Upper lobe of left lung (tissue), 6 donors: ENCODE measurements at regions not wholly inside any gene's neighbourhood (a gene's known extent, or its start where the extent isn't known, plus 50 kb on each side); places are given as distances from the start of the nearest gene placed in this dataset.

Source experiments
- ATAC-seq, 2 donors: fragments of 200-7000 bp; cut with Tn5 transposase; one replicate each; pipeline ENCODE4 v1.9.1; 2022; ENCODE audit warnings: mild to moderate bottlenecking in 2 of 2, moderate library complexity in 2 of 2; ENCODE audit not compliant: low FRiP score in 2 of 2
- DNase-seq, 2 donors: peaks; one replicate each; pipeline ENCODE4 v3.0.0-alpha.2; 2019 to 2020
- H3K27ac ChIP-seq, 4 donors: fragments of 200-600 bp; sonication (generic); one replicate each; pipeline ENCODE4 v1.5.1; 2016 to 2019
- H3K27me3 ChIP-seq, 4 donors: fragments of 200-600 bp; sonication (generic); one replicate each; pipeline ENCODE4 v1.5.1; 2017 to 2019
- H3K36me3 ChIP-seq, 4 donors: fragments of 200-600 bp; sonication (generic); one replicate each; pipeline ENCODE4 v1.5.1; 2016 to 2019
- H3K4me1 ChIP-seq, 4 donors: fragments of 200-600 bp; sonication (generic); one replicate each; pipeline ENCODE4 v1.5.1; 2018 to 2019
- H3K4me3 ChIP-seq, 4 donors: fragments of 200-600 bp; sonication (generic); one replicate each; pipeline ENCODE4 v1.5.1; 2017 to 2019; ENCODE audit warnings: mild to moderate bottlenecking in 2 of 4, moderate library complexity in 1 of 4
- H3K9me3 ChIP-seq, 4 donors: fragments of 200-600 bp; sonication (generic); one replicate each; pipeline ENCODE4 v1.5.1; 2018 to 2019
- EP300 ChIP-seq, 4 donors: sonication (generic); formaldehyde crosslinking; IDR thresholded peaks; one replicate each; pipeline ENCODE4 v1.5.1; 2017; ENCODE audit warnings: antibody characterized with exemption in 4 of 4, control low read depth in 2 of 4
- POLR2A ChIP-seq, 4 donors: fragments of 450-650 bp; IDR thresholded peaks; one replicate each; pipeline ENCODE4 v1.5.1; 2016 to 2017; ENCODE audit warnings: antibody characterized with exemption in 4 of 4, mild to moderate bottlenecking in 2 of 4
- POLR2AphosphoS5 ChIP-seq, 2 donors: sonication (generic); formaldehyde crosslinking; IDR thresholded peaks; one replicate each; pipeline ENCODE4 v1.5.1; 2017; ENCODE audit warnings: antibody characterized with exemption in 2 of 2
- WGBS, 2 donors: methylation state at CpG; one replicate each; pipeline ENCODE4 v1.1.5; 2017 to 2018; 5-methylcytosine and 5-hydroxymethylcytosine counted together
- TF ChIP-seq, protein P1 (sequence below), 6 experiments: fragments of 450-650 bp in 4 of 6; fragments of 200-600 bp in 2 of 6; sonication (generic) in 2 of 6; IDR thresholded peaks; one replicate each; pipeline ENCODE4 v1.5.1; 2016 to 2019; ENCODE audit warnings: antibody characterized with exemption in 6 of 6
- donor health status: DM: no; HTN: no; CAD: no; lungs with moderate emphysema.
- donor health status: DM: no; HTN: yes; CAD: no; lungs with severe emphysema.

- DNase-seq: peak in 1 of 2 donors; percentile 12
- H3K27me3 ChIP-seq: no peaks in the 10 kb centered on the region
- ATAC-seq: peak in 1 of 2 donors; percentile 17
- no peaks in the 10 kb centered on the region for H3K36me3 ChIP-seq
- no peaks in the 10 kb centered on the region for H3K4me1 ChIP-seq
- H3K9me3 ChIP-seq: no peaks in the 10 kb centered on the region
- no peak overlapping the region for H3K27ac ChIP-seq
- TF ChIP-seq POLR2A (IDR thresholded peaks at IDR 0.05): no peak
- no peak for TF ChIP-seq EP300 (IDR thresholded peaks at IDR 0.05)
- no peak for TF ChIP-seq POLR2AphosphoS5 (IDR thresholded peaks at IDR 0.05)
- TF ChIP-seq, protein P1, sequence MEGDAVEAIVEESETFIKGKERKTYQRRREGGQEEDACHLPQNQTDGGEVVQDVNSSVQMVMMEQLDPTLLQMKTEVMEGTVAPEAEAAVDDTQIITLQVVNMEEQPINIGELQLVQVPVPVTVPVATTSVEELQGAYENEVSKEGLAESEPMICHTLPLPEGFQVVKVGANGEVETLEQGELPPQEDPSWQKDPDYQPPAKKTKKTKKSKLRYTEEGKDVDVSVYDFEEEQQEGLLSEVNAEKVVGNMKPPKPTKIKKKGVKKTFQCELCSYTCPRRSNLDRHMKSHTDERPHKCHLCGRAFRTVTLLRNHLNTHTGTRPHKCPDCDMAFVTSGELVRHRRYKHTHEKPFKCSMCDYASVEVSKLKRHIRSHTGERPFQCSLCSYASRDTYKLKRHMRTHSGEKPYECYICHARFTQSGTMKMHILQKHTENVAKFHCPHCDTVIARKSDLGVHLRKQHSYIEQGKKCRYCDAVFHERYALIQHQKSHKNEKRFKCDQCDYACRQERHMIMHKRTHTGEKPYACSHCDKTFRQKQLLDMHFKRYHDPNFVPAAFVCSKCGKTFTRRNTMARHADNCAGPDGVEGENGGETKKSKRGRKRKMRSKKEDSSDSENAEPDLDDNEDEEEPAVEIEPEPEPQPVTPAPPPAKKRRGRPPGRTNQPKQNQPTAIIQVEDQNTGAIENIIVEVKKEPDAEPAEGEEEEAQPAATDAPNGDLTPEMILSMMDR (IDR thresholded peaks at IDR 0.05): no peak
- 68 to 75% methylated on average over 6 to 8 of the region's 8 CpGs for WGBS, 2 donors
- no peak overlapping the region for H3K4me3 ChIP-seq
Measured at GRCh38 chr2:129744649-129745048, 234.8 kb upstream of the RAB6C start.

- ATAC-seq (no peak), DNase-seq (peak in 1 of 2 donors; percentile 16)
- Histone ChIP-seq H3K4me1 (no peaks in the 10 kb centered on the region), H3K36me3 (no peaks in the 10 kb centered on the region), H3K4me3 (no peak overlapping the region), H3K27me3 (no peaks in the 10 kb centered on the region), H3K27ac (no peak overlapping the region), H3K9me3 (no peaks in the 10 kb centered on the region)
- TF ChIP-seq POLR2AphosphoS5 (IDR thresholded peaks at IDR 0.05): no peak
- TF ChIP-seq POLR2A (IDR thresholded peaks at IDR 0.05): no peak
- TF ChIP-seq, protein P1 (IDR thresholded peaks at IDR 0.05): no peak
- TF ChIP-seq EP300 (IDR thresholded peaks at IDR 0.05): no peak
- WGBS, 2 donors: 86 to 91% methylated on average over 6 of the region's 6 CpGs
Measured at GRCh38 chr2:129747500-129748125, 231.9 kb upstream of the RAB6C start.

GRCh38 chr2:129748250-129748649, 231.2 kb upstream of the RAB6C start:
- ATAC-seq (no peak), DNase-seq (peak in 1 of 2 donors; percentile 20)
- H3K4me3 ChIP-seq: no peak overlapping the region
- H3K4me1 ChIP-seq: no peaks in the 10 kb centered on the region
- H3K9me3 ChIP-seq: no peaks in the 10 kb centered on the region
- H3K27ac ChIP-seq: no peak overlapping the region
- WGBS, 2 donors: 65 to 83% methylated on average over 1 to 5 of the region's 5 CpGs
- TF ChIP-seq POLR2AphosphoS5 (IDR thresholded peaks at IDR 0.05) (no peak), EP300 (IDR thresholded peaks at IDR 0.05) (no peak), POLR2A (IDR thresholded peaks at IDR 0.05) (no peak)
- TF ChIP-seq, protein P1 (IDR thresholded peaks at IDR 0.05): no peak
- no peaks in the 10 kb centered on the region for H3K27me3 ChIP-seq
- H3K36me3 ChIP-seq: no peaks in the 10 kb centered on the region

GRCh38 chr2:129748653-129749052, 230.8 kb upstream of the RAB6C start:
- WGBS, 2 donors: 34 to 37% methylated on average over 6 of the region's 6 CpGs
- DNase-seq (peak in 1 of 2 donors; percentile 15), ATAC-seq (no peak)
- no peak overlapping the region for H3K4me3 ChIP-seq
- no peaks in the 10 kb centered on the region for H3K4me1 ChIP-seq
- H3K27me3 ChIP-seq: no peaks in the 10 kb centered on the region
- H3K27ac ChIP-seq: no peak overlapping the region
- H3K9me3 ChIP-seq: no peaks in the 10 kb centered on the region
- H3K36me3 ChIP-seq: no peaks in the 10 kb centered on the region
- TF ChIP-seq, protein P1 (IDR thresholded peaks at IDR 0.05): peak in 1 of 6 experiments; percentile 18
- TF ChIP-seq EP300 (IDR thresholded peaks at IDR 0.05): no peak
- no peak for TF ChIP-seq POLR2A (IDR thresholded peaks at IDR 0.05)
- TF ChIP-seq POLR2AphosphoS5 (IDR thresholded peaks at IDR 0.05): no peak

DNA sequence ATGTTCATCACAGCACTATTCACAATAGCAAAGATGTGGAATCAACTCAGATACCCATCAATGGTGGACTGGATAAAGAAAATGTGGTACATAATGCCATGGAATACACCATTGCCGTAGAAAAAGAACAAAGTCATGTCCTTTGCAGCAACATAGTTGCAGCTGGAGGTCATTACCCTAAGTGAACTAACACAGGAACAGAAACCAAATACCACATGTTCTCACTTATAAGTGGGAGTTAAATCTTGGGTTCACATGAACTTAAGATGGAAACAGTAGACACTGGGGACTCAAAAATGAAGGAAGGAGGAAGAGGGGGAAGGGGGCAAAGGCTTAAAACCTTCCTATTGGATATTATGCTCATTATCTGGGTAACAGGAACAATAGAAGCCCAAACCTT, 228.1 kb upstream of the RAB6C start:
- DNase-seq (no peak), ATAC-seq (no peak)
- H3K27me3 ChIP-seq: no peaks in the 10 kb centered on the region
- no peaks in the 10 kb centered on the region for H3K9me3 ChIP-seq
- TF ChIP-seq, protein P1 (IDR thresholded peaks at IDR 0.05): no peak
- no peak for TF ChIP-seq POLR2A (IDR thresholded peaks at IDR 0.05)
- no peak for TF ChIP-seq EP300 (IDR thresholded peaks at IDR 0.05)
- no peak for TF ChIP-seq POLR2AphosphoS5 (IDR thresholded peaks at IDR 0.05)
- no peaks in the 10 kb centered on the region for H3K4me1 ChIP-seq
- no peak overlapping the region for H3K4me3 ChIP-seq
- no peaks in the 10 kb centered on the region for H3K36me3 ChIP-seq
- no peak overlapping the region for H3K27ac ChIP-seq
- 78 to 87% methylated on average over 1 of the region's 1 CpG for WGBS, 2 donors
